ENCODE measurements at regions not wholly inside any gene's neighbourhood (a gene's known extent, or its start where the extent isn't known, plus 50 kb on each side); places are given as distances from the start of the nearest gene placed in this dataset.
"Not testable (repeated sequence)": the region's sequence is repeated elsewhere in the genome, so short reads cannot be mapped to it uniquely, and the experiment has no call there.

DNA sequence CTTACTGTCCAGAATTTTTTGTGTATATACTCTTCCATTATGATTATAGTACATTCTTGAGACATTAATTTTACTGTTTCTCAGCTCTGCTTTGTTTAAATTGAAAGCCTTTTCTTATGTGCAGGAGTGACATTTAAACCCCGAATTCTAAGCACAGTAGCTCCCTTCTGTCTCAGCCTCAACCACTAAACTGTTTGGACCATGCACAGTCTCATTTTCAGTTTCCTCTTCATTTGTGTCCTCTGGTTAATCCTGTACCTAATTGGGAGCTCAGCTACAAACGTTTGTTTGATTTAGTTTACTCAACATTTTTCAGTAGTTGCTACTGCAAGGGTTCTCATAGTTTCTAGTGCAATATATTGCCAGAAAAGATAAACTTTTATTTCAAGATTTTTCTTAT lies 206.3 kb downstream of the SLITRK5 start:
- DNase-seq (ENCODE audit: low spot score): no peak

DNA sequence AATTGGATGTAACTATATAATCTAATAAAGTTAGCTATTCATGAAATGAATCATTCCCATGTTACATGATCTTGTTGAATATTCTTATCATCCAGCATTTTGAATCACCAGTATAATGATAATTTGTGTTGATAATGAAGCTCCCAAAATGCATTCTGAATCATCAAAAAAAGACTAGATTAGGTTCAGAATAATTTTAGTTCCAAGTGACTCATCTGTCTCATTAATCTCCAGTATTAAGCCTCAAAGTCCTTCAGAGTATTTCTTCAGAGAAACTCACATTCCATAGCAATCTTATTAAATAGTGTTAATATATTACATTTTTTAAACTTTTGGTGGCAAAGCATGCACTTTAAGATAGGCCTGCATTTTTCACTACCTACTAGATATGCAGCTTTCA lies 207.5 kb downstream of the SLITRK5 start:
- no peak for DNase-seq (ENCODE audit: low spot score)

DNA sequence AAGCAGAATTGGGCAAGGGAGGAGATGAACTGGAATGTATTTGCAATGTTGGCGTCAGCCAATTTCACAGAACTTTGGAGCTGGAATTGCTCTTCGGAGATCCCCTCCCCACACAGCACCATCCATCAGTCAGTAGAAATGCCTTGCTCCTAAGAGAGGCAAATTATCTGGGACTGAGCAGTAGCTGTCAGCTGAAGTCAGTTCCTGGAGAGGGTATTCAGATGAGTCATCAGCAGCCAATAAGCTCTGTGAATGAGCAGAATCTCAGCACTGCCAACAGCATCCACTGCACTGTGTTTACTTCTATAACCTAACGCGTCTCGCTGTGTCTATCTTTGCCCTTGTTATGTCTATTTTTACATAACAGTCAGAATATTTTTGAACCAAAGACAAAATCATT lies 213.7 kb downstream of the SLITRK5 start:
- DNase-seq (ENCODE audit: low spot score): no peak

DNA sequence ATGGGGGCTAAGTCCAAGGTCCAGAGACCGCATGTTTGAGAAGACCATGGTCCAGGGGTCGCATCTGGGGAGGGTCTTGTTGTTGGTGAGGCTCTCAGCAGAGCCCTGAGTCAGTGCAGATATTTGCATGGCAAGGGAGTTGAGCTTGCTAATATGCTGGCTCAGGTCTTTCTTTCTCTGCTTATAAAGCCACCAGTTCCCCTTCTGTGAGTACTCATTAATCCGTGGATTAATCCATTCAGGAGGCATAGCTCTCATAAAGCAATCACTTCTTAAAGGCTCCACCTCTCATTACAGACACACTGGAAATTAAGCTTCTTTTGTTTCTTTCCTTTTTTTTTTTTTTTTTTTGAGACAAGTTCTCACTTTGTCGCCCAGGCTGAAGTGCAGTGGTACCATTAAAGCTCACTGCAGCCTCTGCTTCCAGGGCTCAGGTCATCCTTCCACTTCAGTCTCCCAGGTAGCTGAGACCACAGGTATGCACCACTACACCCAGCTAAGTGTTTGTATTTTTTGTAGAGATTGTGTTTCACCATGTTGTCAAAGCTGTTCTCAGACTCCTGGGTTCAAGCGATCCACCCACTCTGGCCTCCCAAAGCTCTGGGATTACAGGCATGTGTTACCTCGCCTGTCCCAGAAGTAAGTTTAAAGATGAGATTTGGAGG lies 216.4 kb downstream of the SLITRK5 start:
- no peak for DNase-seq (ENCODE audit: low spot score)

DNA sequence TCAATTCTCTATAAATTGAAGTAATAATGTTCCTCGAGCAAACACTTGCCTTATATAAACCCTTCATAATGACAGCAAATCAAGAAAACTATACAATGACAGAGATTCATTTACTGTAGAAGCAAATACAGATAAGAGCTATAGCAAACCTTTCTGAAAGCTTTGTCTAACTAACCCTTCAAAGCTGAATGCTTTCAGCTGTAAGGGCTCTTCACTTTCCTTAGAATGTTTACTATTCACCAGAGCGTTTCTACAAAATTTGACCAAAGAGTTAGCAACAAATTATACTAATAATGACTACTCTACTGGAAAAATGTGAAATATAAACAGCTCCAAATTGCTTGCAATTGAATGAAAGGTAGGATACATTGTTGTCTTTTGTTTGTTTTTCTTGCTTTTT lies 218.1 kb downstream of the SLITRK5 start:
- no peak for DNase-seq (ENCODE audit: low spot score)

DNA sequence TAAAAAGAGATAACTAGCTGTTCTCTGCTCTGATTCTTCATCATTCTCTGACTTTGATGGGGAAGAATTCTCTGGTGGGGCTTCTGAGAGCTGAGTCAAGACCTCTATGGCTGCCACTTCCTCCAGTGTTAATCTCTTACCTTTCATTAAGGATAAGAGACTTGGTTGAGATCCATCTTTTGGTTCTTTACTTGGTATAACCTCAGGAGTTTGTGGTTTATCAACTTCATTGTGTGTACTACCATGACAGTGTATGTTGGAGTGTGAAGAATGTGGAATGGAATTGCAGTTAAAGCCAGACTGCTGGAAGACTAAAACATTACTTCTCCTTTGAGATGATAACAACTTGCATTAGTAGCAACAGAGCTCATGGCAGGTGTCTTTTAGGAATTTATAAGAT lies 222.0 kb downstream of the SLITRK5 start:
- no peak for DNase-seq (ENCODE audit: low spot score)

DNA sequence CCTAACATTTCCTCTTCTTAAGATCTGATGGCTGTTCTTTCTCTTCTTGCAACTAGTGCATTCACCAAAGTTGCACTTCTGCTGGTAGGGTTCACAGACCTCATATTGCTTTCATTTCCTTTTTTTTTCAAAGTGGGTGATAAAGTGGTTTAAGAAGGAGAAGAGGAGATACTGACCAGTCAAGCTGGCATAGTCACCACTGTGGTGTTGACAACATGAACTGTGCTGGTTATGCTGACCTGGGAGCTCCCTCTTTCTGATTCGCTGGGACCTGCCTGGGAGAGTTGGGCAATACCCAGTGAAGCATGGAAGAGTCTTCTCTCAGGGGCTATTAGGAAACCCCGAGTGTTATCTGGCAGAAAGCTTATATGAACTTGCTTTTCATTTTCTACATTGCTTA lies 222.9 kb downstream of the SLITRK5 start:
- no peak for DNase-seq (ENCODE audit: low spot score)

DNA sequence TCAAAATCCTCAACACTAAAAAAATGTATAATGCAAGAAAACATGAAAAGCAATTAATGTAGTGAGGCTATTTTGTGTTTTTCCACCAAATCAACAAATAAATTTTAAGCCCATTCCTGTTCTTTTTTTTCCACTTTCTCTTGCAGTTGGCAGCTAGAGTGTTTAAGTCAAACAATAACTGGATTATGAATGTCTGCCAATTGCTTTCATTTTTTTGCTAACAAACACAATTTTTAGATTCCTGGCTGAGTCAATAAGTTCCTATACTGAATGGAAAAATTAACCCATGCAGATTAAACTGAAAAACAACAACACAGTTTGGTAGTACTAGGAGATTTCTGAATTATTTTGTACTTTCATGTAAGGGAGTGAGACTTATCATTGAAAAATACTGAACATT lies 232.4 kb downstream of the SLITRK5 start:
- no peak for DNase-seq (ENCODE audit: low spot score)

DNA sequence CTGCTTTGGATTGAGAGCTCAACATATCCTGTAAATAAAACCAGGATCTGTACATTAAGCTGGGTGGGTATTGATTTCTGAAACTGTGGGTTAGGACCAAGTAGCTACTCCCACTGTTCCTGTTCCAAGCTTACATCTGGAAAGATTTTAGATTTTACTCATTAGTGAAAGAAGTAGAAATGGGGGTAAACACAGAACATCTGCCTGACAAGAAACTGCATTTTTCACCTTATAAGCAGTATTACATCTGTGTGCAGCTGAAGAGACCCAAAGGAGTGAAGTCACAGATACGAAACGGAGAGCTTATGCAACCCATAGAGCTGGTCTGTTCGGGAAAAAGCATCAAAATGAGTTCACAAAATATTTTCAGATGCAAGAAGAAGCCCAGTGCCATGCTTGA lies 235.2 kb downstream of the SLITRK5 start:
- no peak for DNase-seq (ENCODE audit: low spot score)

DNA sequence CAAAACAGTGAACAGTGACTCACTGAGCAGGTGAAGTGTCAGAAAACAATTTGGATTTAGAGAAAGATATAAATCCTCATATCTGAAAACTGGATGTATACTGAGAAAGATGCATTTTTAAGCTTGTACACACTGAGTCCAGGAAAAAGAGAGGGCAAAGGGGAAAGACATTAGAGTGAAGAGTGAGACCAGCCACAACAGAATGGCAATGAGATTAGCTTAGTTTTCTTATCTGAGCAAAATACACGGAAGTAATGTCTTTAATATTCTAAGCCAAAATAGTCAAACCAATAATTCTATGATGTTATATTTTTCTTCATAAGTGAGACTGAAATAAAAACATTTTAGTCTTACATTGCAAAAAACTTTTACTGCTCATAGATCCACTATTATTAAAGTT lies 236.0 kb downstream of the SLITRK5 start:
- DNase-seq (ENCODE audit: low spot score): no peak

DNA sequence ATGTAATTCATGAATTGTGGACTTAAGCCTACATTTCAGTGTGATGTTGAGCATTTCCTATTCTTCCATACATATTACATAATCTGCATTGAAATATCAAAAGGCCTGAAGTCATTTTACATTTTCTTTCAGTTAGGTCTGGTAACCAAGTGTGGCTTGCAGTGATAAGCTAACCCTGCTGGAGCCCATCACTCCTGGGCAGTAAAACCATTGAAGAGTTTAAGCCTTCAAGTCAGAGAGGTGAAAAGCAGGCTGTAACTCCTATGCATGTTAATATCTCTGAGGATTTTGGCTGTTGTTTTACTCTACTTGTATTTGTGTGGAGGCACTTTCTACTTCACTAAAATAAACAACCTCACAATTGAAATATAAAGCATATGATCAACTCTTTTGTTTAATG lies 248.8 kb downstream of the SLITRK5 start:
- no peak for DNase-seq (ENCODE audit: low spot score)

DNA sequence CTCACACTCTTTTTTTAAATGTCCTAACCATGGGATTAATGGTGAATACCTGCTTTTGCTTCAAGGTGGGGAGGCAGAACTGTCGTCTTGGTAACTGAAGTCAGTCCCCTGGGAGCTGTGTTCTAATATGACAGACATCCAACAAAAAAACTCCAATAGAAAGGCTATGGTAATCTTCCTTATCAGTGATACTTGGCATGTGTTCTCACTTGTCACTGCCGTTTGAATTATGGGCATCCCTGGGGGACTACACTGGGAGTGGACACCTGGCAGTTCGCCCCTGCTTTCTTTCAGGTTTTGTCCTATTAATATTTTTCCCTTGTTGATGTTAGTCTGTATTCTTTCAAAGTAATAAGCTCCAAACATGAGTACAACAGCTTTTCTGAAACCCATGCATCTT lies 252.6 kb downstream of the SLITRK5 start:
- DNase-seq (ENCODE audit: low spot score): no peak

DNA sequence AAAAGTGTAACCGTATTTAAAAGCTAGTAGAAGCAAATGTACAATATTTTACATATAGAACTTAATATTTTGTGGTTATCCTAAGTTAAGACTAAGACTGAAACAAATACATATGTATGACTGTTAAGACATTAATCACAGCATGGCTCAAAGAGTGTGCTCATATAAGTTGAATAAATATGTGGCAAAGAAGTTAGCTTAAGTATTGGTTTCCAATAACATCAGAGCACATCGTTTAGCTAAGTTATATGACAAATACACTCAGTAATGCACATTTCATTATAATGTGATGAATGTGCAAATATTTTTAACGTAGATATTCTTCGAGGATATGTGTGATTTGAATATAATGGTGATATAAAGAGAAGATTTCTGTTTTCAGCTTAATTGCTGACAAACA lies 253.8 kb downstream of the SLITRK5 start:
- no peak for DNase-seq (ENCODE audit: low spot score)

DNA sequence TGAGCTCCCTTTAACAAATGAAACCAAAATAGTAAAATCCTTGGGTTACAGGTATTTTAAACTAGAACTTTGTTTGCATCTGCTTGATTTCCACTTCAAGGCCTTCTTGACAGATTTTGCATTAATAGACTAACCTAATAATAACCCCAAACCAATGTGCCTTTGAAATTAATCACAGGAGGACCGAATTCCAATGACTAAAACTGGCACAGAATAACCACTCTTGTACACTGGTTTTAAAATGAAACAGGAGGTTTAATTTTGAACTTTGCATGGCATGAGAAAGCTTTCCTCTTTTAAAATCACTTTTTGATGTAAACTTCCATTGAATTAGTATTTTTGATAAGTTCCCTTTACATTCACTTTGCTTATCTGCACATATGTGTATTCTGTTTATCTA lies 269.6 kb downstream of the SLITRK5 start:
- DNase-seq (ENCODE audit: low spot score): no peak

DNA sequence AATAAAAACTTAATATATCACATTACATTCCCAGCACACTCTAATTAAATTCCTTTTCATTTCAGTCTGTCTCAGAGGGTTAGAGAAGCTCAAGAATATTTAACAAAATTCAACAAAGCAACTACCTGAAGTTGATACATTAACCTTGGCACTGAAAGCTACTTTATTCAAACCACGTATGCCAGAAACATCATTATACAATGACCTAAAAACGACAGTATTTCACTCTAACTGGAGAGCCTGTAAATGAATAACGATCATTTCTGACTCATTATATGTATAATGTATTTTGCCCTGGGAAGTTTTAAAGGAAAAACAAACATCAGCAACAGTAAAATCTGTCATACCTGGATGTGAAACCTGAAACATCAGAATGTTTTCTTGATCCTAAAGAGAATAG lies 270.1 kb downstream of the SLITRK5 start:
- DNase-seq (ENCODE audit: low spot score): no peak

DNA sequence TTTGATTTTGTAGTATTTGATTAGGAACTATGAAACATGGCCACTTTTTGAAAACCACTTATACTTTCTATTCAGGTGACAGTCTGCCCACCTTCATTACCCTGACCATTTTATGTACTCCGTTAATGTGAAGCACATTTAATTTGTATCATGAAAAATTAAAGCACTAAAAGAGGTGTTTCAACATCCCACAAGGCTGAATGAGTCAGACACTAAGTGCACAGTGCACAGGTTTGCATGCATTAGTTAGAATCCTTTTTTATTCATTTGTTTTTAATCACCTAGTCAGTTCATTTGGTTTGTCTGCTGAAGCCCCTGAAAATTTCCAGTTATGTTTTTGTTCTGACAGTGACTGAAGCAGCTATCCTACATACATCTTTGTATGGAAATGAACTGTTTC lies 271.0 kb downstream of the SLITRK5 start:
- no peak for DNase-seq (ENCODE audit: low spot score)

DNA sequence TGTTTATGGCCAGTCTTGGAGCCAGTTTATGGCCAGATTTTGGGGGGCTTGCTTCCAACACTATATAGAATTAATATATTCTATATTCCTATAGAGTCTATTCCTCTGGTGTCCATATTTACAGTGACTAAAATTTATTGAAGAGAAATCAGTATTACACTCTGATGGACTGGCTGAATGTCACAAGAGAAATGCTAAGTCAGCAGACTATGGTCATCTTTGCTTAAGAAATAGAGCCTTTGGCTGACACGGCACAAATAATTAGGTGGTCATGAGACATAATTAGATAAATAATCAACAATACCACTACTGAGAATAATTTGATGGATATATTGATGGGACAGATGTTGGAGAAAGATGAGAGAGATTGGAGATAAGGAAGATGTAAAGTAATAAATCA lies 272.9 kb downstream of the SLITRK5 start:
- DNase-seq (ENCODE audit: low spot score): no peak

DNA sequence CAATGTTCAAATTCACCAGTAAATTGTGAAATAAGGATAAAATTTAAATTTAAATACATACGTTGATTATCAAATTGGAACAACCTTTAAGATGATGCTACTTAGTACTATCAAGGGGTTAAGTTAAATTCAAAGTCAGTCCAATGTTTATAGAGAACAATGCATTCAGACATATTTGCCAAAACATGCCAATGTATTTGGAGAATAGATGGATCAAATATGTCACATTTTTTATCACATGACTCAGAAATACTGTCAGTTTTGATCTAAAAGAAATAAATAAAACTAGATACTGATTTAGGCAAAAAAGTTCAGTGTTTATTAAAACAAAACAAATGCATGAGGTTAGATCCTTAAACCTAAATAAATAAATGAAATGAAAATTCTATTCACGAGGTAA lies 281.2 kb downstream of the SLITRK5 start:
- no peak for DNase-seq (ENCODE audit: low spot score)

DNA sequence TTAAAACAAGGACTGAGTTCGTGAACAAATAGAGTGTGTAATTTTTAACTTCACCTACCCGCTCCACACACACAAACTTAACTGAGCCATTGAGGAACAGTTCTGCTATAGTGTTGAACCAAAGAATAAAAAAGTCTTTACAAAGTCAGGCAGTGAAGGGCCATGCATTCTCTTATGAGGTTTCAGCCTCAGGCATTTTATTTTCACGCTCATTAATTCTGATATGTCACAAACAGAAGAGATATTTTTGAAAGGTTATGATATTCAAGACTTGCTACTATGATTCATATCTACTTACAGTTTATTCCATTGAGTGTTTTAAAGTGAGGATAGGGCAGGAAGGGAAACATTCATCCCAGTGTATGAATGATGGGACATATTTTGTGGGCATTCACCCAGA lies 282.2 kb downstream of the SLITRK5 start:
- no peak for DNase-seq (ENCODE audit: low spot score)

DNA sequence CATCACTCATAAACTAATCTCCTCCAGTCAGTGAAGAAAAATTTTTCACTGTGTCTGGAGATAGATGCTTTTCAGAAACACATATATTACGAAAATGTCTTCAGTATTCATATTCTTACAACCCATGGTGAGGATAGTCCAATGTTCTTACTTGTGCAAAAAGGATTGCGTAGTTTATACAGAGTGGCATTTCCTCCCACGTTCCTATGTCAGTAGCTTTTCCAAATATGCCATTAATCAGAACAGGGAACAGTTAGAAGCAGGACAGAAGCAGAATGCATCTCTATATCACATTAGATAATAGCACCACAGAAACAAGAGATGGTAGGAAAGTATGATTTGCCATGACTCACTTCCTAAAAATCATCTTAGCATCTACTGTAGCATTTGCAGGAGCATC lies 282.9 kb downstream of the SLITRK5 start:
- DNase-seq (ENCODE audit: low spot score): no peak

DNA sequence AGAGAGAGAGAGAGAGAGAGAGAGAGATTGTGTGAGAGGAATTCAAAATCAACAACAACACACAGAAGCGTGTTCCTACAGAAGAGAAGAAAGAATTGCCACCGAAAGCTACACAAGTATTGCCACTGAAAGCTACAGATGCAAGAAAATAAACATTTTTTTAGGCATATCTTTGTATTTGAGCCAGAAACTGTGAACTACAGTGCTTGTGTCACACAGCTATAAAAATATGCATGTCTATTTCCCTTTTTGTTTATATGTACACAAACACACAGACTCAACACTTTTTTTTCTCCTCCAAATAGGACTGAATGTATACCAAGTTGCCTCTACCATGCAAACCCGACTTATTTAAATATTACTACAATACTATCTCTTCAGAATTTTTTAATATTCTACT lies 290.4 kb downstream of the SLITRK5 start:
- DNase-seq (ENCODE audit: low spot score): no peak

DNA sequence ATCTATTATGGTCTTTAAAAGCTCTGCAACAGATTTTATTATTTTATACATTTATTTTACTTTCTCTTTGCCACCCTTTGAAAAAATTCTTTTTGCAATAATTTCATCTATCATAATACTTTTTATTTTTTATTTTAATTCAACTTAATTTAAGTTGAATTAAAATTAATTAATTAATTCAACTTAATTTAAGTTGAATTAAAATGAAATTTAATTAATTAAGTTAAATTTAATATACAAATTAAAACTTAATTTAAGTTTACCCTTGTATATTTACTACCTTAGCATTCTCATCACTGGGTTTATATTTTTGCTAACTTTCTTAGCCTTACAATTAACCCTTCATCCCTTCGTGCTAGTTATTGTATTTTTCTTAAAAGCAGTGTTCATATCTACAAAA lies 301.4 kb downstream of the SLITRK5 start:
- no peak for DNase-seq (ENCODE audit: low spot score)

DNA sequence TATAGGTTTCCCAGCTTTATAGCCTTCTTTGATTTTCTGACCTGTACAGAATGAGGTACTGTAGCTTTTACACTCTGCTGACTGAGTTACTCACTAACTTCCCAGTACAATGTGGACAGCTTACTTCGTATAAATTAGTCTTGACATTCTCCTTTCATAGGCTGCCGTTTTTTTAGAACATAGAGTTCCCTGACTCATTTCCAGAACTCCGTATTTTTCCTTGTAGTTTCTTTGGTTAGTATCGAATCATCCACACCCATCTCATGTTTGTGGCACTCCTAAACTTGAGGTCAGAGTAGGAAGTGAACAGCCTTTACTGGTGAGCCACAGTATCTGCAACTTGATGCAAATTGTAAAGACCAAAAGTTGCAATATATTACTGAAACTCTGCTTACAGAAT lies 303.9 kb downstream of the SLITRK5 start:
- no peak for DNase-seq (ENCODE audit: low spot score)

DNA sequence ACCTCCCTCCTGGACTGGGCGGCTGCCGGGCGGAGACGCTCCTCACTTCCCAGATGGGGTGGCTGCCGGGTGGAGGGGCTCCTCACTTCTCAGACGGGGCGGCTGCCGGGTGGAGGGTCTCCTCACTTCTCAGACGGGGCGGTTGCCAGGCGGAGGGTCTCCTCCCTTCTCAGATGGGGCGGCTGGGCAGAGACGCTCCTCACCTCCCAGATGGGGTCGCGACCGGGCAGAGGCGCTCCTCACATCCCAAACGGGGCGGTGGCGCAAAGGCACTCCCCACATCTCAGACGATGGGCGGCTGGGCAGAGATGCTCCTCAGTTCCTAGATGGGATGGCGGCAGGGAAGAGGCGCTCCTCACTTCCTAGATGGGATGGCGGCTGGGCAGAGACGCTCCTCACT lies 305.5 kb downstream of the SLITRK5 start:
- DNase-seq (ENCODE audit: low spot score): not testable (repeated sequence)

DNA sequence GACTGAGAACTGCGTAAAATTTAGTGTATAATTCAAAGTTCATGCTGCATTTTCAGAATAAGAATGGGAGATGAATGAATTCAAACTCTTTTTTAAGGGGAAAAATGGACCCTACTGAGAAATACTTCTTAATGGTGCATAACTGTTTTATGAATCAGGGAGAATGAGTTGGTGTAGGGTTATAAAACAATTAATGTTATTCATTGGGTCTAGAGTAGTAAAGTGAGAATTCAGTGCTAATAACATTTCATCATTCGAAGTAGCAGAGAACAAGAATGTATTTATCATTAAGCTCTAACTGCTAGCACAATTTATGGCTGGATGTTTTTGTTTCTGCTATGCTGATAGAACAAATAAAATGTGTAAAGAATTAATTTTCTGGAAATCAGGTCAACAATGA lies 310.2 kb downstream of the SLITRK5 start:
- no peak for DNase-seq (ENCODE audit: low spot score)
